A549 (cell line): ENCODE measurements at regions not wholly inside any gene's neighbourhood (a gene's known extent, or its start where the extent isn't known, plus 50 kb on each side); places are given as distances from the start of the nearest gene placed in this dataset.

Experiments
- ATAC-seq, 2 experiments: fragments of 200-7000 bp in 1 of 2; fragments of >200 bp in 1 of 2; cut with Nextera tagmentation in 1 of 2; cut with Tn5 transposase in 1 of 2; 3 replicates each; pipeline versions ENCODE4 v1.8.0 to v1.9.1; 2018 to 2020; ENCODE audit warnings: mild to moderate bottlenecking in 1 of 2, moderate library complexity in 1 of 2
- CTCF ChIA-PET: fragments of 300-600 bp; sonication (Branson Sonifier 250); formaldehyde crosslinking; extraction: SDS; loops from one replicate; lab custom pipeline; 2021; ENCODE audit warnings: antibody characterized with exemption, inconsistent platforms; lab: Yijun Ruan, JAX
- POLR2A ChIA-PET: fragments of 350-600 bp; formaldehyde crosslinking; extraction: SDS; loops from one replicate; lab custom pipeline; 2021; ENCODE audit warnings: antibody characterized with exemption, inconsistent platforms; lab: Yijun Ruan, JAX
- DNase-seq, 2 experiments: peaks; one replicate each; pipeline versions ENCODE4 v3.0.0 to v3.0.0-alpha.2; 2011 to 2016; ENCODE audit warnings: low read depth in 1 of 2, low spot score in 1 of 2
- FAIRE-seq: peaks from 2 replicates; lab custom pipeline; 2011; peaks lifted over from hg19 to GRCh38; lab: Jason Lieb, UNC
- H3K27ac ChIP-seq, 2 experiments: fragments of >200 bp; sonication (Bioruptor Twin); formaldehyde crosslinking; 3 replicates each; pipeline ENCODE4 v1.5.1; 2016 to 2017
- H3K4me1 ChIP-seq: fragments of >200 bp; sonication (Bioruptor Twin); formaldehyde crosslinking; 3 replicates; pipeline ENCODE4 v1.6.1; 2016
- H3K4me2 ChIP-seq: fragments of >200 bp; sonication (Bioruptor Twin); formaldehyde crosslinking; 3 replicates; pipeline ENCODE4 v1.6.1; 2016
- H3K4me3 ChIP-seq: fragments of >200 bp; sonication (Bioruptor Twin); formaldehyde crosslinking; 3 replicates; pipeline ENCODE4 v1.5.1; 2016
- H3K9me3 ChIP-seq: fragments of >200 bp; sonication (Bioruptor Twin); formaldehyde crosslinking; 3 replicates; pipeline ENCODE4 v1.6.1; 2016
- ATOH8 ChIP-seq: fragments of 250-450 bp; sonication (Bioruptor Pico); IDR thresholded peaks from 2 replicates; pipeline ENCODE4 v1.5.0; 2020; ENCODE audit warnings: low read depth, mild to moderate bottlenecking, moderate library complexity
- BCL3 ChIP-seq: fragments of >200 bp; sonication (Bioruptor Twin); formaldehyde crosslinking; IDR thresholded peaks from 3 replicates; pipeline ENCODE4 v1.6.1; 2016
- BHLHE40 ChIP-seq: IDR thresholded peaks from 2 replicates; pipeline ENCODE4 v1.6.1; 2012; ENCODE audit warnings: low read depth, low read length, inconsistent platforms
- CBX2 ChIP-seq: fragments of 200-600 bp; sonication (generic); IDR thresholded peaks from 2 replicates; pipeline ENCODE4 v1.6.1; 2016; ENCODE audit warnings: low read depth, mild to moderate bottlenecking, borderline replicate concordance
- CTCF ChIP-seq: fragments of >200 bp; sonication (Bioruptor Twin); formaldehyde crosslinking; IDR thresholded peaks from 3 replicates; pipeline ENCODE4 v1.5.1; 2016
- EHF ChIP-seq: fragments of 250-450 bp; sonication (Bioruptor Pico); IDR thresholded peaks from 2 replicates; pipeline ENCODE4 v1.5.0; 2020; ENCODE audit warnings: mild to moderate bottlenecking
- EHMT2 ChIP-seq: fragments of 200-600 bp; sonication (generic); IDR thresholded peaks from 2 replicates; pipeline ENCODE4 v1.6.1; 2016; ENCODE audit warnings: antibody characterized with exemption, low read depth, mild to moderate bottlenecking, moderate library complexity
- EP300 ChIP-seq, 2 experiments: fragments of >200 bp; sonication (Bioruptor Twin); formaldehyde crosslinking; IDR thresholded peaks; 2 replicates in 1 of 2; 3 replicates in 1 of 2; pipeline ENCODE4 v1.6.1; 2016 to 2017
- FOSB ChIP-seq: fragments of 250-450 bp; sonication (Bioruptor Pico); IDR thresholded peaks from 2 replicates; pipeline ENCODE4 v1.5.0; 2020; ENCODE audit warnings: mild to moderate bottlenecking, moderate library complexity
- FOXS1 ChIP-seq: fragments of 250-450 bp; sonication (Bioruptor Pico); IDR thresholded peaks from 2 replicates; pipeline ENCODE4 v1.5.0; 2020; ENCODE audit warnings: mild to moderate bottlenecking, moderate library complexity
- GATA3 ChIP-seq: IDR thresholded peaks from 2 replicates; pipeline ENCODE4 v1.6.1; 2012; ENCODE audit warnings: borderline replicate concordance
- HES2 ChIP-seq: fragments of >200 bp; sonication (Bioruptor Twin); formaldehyde crosslinking; IDR thresholded peaks from 2 replicates; pipeline ENCODE4 v1.6.1; 2016
- HEYL ChIP-seq: fragments of 250-450 bp; sonication (Bioruptor Pico); IDR thresholded peaks from 2 replicates; pipeline ENCODE4 v1.8.0; 2021; ENCODE audit warnings: mild to moderate bottlenecking, moderate library complexity
- HOXA7 ChIP-seq: fragments of 250-450 bp; sonication (Bioruptor Pico); IDR thresholded peaks from 2 replicates; pipeline ENCODE4 v1.5.0; 2020; ENCODE audit warnings: mild to moderate bottlenecking, moderate library complexity
- HOXB13 ChIP-seq: fragments of 250-450 bp; sonication (Bioruptor Pico); IDR thresholded peaks from 2 replicates; pipeline ENCODE4 v1.5.0; 2020; ENCODE audit warnings: low read depth, mild to moderate bottlenecking, moderate library complexity
- JUN ChIP-seq, 2 experiments: fragments of >200 bp; sonication (Bioruptor Twin); formaldehyde crosslinking; IDR thresholded peaks; 2 replicates in 1 of 2; 3 replicates in 1 of 2; pipeline ENCODE4 v1.6.1; 2016 to 2017
- JUNB ChIP-seq: fragments of >200 bp; sonication (Bioruptor Twin); formaldehyde crosslinking; IDR thresholded peaks from 2 replicates; pipeline ENCODE4 v1.6.1; 2016
- MAX ChIP-seq: IDR thresholded peaks from 2 replicates; pipeline ENCODE4 v1.6.1; 2012
- MAZ ChIP-seq: fragments of 150-350 bp; IDR thresholded peaks from 2 replicates; pipeline ENCODE4 v1.6.1; 2014; ENCODE audit warnings: antibody characterized with exemption, low read depth, low read length, borderline replicate concordance
- NFE2L2 ChIP-seq: fragments of 150-350 bp; conservative IDR thresholded peaks from 2 replicates; pipeline ENCODE4 v1.6.1; 2014; ENCODE audit warnings: low read length
- PBX3 ChIP-seq: IDR thresholded peaks from 2 replicates; pipeline ENCODE4 v1.6.1; 2012
- PHF8 ChIP-seq: fragments of 200-600 bp; sonication (generic); IDR thresholded peaks from 2 replicates; pipeline ENCODE4 v1.6.1; 2016; ENCODE audit warnings: low read depth, mild to moderate bottlenecking, antibody characterized with exemption, moderate library complexity, borderline replicate concordance
- RAD21 ChIP-seq, 2 experiments: fragments of >200 bp in 1 of 2; sonication (Bioruptor Twin) in 1 of 2; formaldehyde crosslinking in 1 of 2; IDR thresholded peaks in 1 of 2; conservative IDR thresholded peaks in 1 of 2; 2 replicates in 1 of 2; 3 replicates in 1 of 2; pipeline ENCODE4 v1.6.1; 2012 to 2018; ENCODE audit warnings: inconsistent platforms in 1 of 2
- REST ChIP-seq: fragments of 200-600 bp; sonication (generic); IDR thresholded peaks from 2 replicates; pipeline ENCODE4 v1.6.1; 2016; ENCODE audit warnings: antibody characterized with exemption, mild to moderate bottlenecking, moderate library complexity
- RNF2 ChIP-seq: fragments of 200-600 bp; sonication (generic); IDR thresholded peaks from 2 replicates; pipeline ENCODE4 v1.6.1; 2016; ENCODE audit warnings: low read depth, mild to moderate bottlenecking, antibody characterized with exemption, moderate library complexity, borderline replicate concordance
- TFCP2L1 ChIP-seq: fragments of 250-450 bp; sonication (Bioruptor Pico); IDR thresholded peaks from 2 replicates; pipeline ENCODE4 v1.5.0; 2021; ENCODE audit warnings: mild to moderate bottlenecking
- TP53 ChIP-seq: fragments of 250-450 bp; sonication (Bioruptor Pico); IDR thresholded peaks from 2 replicates; pipeline ENCODE4 v1.5.0; 2021; ENCODE audit warnings: mild to moderate bottlenecking, moderate library complexity
- ZC3H11A ChIP-seq: fragments of 450-650 bp; IDR thresholded peaks from 2 replicates; pipeline ENCODE4 v1.6.1; 2014; ENCODE audit warnings: antibody characterized with exemption, mild to moderate bottlenecking
- WGBS: methylation state at CpG from one replicate; pipeline ENCODE4 v1.1.6; 2017; ENCODE audit errors: missing lambda C conversion rate; 5-methylcytosine and 5-hydroxymethylcytosine counted together

- ATAC-seq: no peak
- POLR2A ChIA-PET: no interaction called here
- no peak for FAIRE-seq
- TF ChIP-seq FOSB (CRISPR knock-in tag): no peak
- TF ChIP-seq EHF (CRISPR knock-in tag): no peak
- no peak for TF ChIP-seq HEYL (CRISPR knock-in tag)
- no peak for TF ChIP-seq BCL3
- no peak for TF ChIP-seq REST
- no peak for TF ChIP-seq JUNB
- TF ChIP-seq BHLHE40: no peak
- TF ChIP-seq PBX3: no peak
- TF ChIP-seq HES2: no peak
- TF ChIP-seq NFE2L2: no peak
- TF ChIP-seq JUN (IDR thresholded peaks at IDR 0.05): no peak
- no peak for TF ChIP-seq FOXS1 (CRISPR knock-in tag)
- no peak for TF ChIP-seq EHMT2
- TF ChIP-seq MAZ: no peak
- no peak for TF ChIP-seq EP300 (IDR thresholded peaks at IDR 0.05)
- TF ChIP-seq GATA3: no peak
- no peak for TF ChIP-seq MAX
- TF ChIP-seq PHF8: no peak
- TF ChIP-seq, all 56 proteins: peak for 0
- H3K4me1 ChIP-seq: no peaks in the 10 kb centered on the region
- DNase-seq: no peak
- CTCF ChIA-PET: interaction anchor here (0.5 kb wide), 1 partner anchor 371 kb away, joined by 4 read pairs; no protein-coding TSS in a partner anchor
- no peak overlapping the region for H3K27ac ChIP-seq
- no peak overlapping the region for H3K4me2 ChIP-seq
- no peaks in the 10 kb centered on the region for H3K9me3 ChIP-seq
- no peak overlapping the region for H3K4me3 ChIP-seq
- WGBS: 2% methylated on average over 3 of the region's 3 CpGs
Observed at GRCh38 chr20:12528591-12529041, 480.2 kb upstream of the SPTLC3 start.

- FAIRE-seq: no peak
- no peak for ATAC-seq
- Histone ChIP-seq H3K4me2 (no peak overlapping the region), H3K4me3 (no peak overlapping the region), H3K27ac (no peak overlapping the region), H3K4me1 (no peaks in the 10 kb centered on the region), H3K9me3 (no peaks in the 10 kb centered on the region)
- CTCF ChIA-PET: no interaction called here
- DNase-seq: no peak
- POLR2A ChIA-PET: no interaction called here
- no peak for TF ChIP-seq RAD21 (conservative IDR thresholded peaks at IDR 0.05 in 1 of 2, IDR thresholded peaks at IDR 0.05 in 1 of 2)
- TF ChIP-seq CTCF: no peak
- TF ChIP-seq ZC3H11A: no peak
- no peak for TF ChIP-seq EP300 (IDR thresholded peaks at IDR 0.05)
- no peak for TF ChIP-seq RNF2
- TF ChIP-seq BCL3: no peak
- no peak for TF ChIP-seq FOSB (CRISPR knock-in tag)
- TF ChIP-seq HOXB13 (CRISPR knock-in tag): no peak
- TF ChIP-seq TFCP2L1 (CRISPR knock-in tag): no peak
- TF ChIP-seq ATOH8: no peak
- TF ChIP-seq PHF8: no peak
- no peak for TF ChIP-seq EHMT2
- no peak for TF ChIP-seq HEYL (CRISPR knock-in tag)
- no peak for TF ChIP-seq HOXA7
- TF ChIP-seq CBX2: no peak
- no peak for TF ChIP-seq TP53
Observed at GRCh38 chr20:12531626-12532025, 477.1 kb upstream of the SPTLC3 start.
